ENCODE measurements at regions not wholly inside any gene's neighbourhood (a gene's known extent, or its start where the extent isn't known, plus 50 kb on each side); places are given as distances from the start of the nearest gene placed in this dataset.

DNA sequence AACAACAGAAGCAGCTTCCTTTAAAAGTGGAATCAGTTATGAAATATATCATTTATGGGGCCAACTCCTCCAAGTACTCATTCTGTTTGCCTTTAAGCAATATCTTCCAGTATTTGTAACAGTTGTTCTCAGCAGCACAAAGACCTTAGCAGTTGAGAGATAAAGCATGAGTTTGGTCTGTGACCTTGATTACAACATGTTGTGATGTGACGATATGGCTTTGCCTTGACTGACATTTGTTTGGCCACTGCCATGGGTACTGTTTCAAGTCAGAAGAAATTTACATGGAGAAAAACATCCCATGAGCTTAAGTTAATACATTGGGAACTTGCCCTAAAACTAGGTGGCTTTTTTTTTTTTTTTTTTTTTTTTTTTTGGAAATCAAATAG is 175.1 kb upstream of the KBTBD8 start:
- Histone ChIP-seq H3K4me3 (ENCODE audit: extremely low read depth in 1 of 4, insufficient read depth in 2 of 4, low read depth in 3 of 4, low read length in 4 of 4) (no peak overlapping the region), H4K91ac (replicated peaks; ENCODE audit: insufficient read length, low read length) (no peak overlapping the region), H2AK5ac (ENCODE audit: low read depth, low read length) (no peak overlapping the region), H3K14ac (ENCODE audit: insufficient read length) (no peak overlapping the region), H2BK120ac (replicated peaks; ENCODE audit: low read depth, low read length) (no peak overlapping the region), H2BK12ac (ENCODE audit: low read depth, low read length) (no peak overlapping the region), H2AFZ (ENCODE audit: low read length) (no peak overlapping the region), H3K4me1 (replicated peaks in 1 of 4; ENCODE audit: control insufficient read depth in 3 of 4, insufficient read depth in 4 of 4, low read length in 3 of 4) (peaks cover 0 to 9% (median 5%) of the 10 kb centered on the region in 4 experiments; a peak in 5 of 7 replicates), H4K5ac (ENCODE audit: insufficient read length, low read depth, low read length) (no peak overlapping the region), H3K23me2 (ENCODE audit: low read depth, low read length) (no peaks in the 10 kb centered on the region), H3K18ac (ENCODE audit: extremely low read depth, low read length) (no peak overlapping the region), H3K79me1 (ENCODE audit: low read depth, low read length) (no peaks in the 10 kb centered on the region; the same call in 1 of the 2 replicates), H3K27me3 (replicated peaks in 1 of 4; ENCODE audit: control insufficient read depth in 3 of 4, extremely low read depth in 1 of 4, insufficient read depth in 3 of 4, low read length in 3 of 4) (no peaks in the 10 kb centered on the region), H3K27ac (ENCODE audit: low read depth, low read length) (no peak overlapping the region), H3K9me3 (ENCODE audit: insufficient read depth in 2 of 2, low read depth in 1 of 2, low read length in 1 of 2) (no peaks in the 10 kb centered on the region), H3K56ac (replicated peaks; ENCODE audit: insufficient read length, low read depth, low read length) (no peak overlapping the region), H3K36me3 (ENCODE audit: control insufficient read depth in 2 of 4, insufficient read depth in 4 of 4, low read length in 3 of 4) (no peaks in the 10 kb centered on the region), H3K23ac (ENCODE audit: insufficient read length) (no peak overlapping the region), H2BK20ac (ENCODE audit: low read length) (no peak overlapping the region), H3K4ac (replicated peaks; ENCODE audit: insufficient read length, low read depth, low read length) (no peak overlapping the region), H3K4me2 (ENCODE audit: insufficient read depth in 1 of 2, low read depth in 2 of 2, low read length in 2 of 2) (no peak overlapping the region), H4K8ac (ENCODE audit: extremely low read depth, insufficient read depth, low read length) (no peak overlapping the region), H2BK5ac (ENCODE audit: low read depth, low read length) (no peak overlapping the region), H2BK15ac (ENCODE audit: low read length) (no peak overlapping the region), H3K79me2 (ENCODE audit: control insufficient read depth in 1 of 2, insufficient read depth in 2 of 2, low read length in 2 of 2) (no peaks in the 10 kb centered on the region), H3K9ac (replicated peaks in 1 of 4; ENCODE audit: extremely low read depth in 1 of 4, low read depth in 3 of 4, low read length in 3 of 4) (no peak overlapping the region), H4K20me1 (replicated peaks in 1 of 2; ENCODE audit: control insufficient read depth in 1 of 2, insufficient read depth in 2 of 2, low read length in 2 of 2) (no peaks in the 10 kb centered on the region)
- DNase-seq (ENCODE audit: low read depth in 1 of 2, low spot score in 2 of 2) (no peak), FAIRE-seq (no peak)
- WGBS, 2 experiments (ENCODE audit: extremely low coverage in 1 of 2, insufficient coverage in 1 of 2, insufficient read length in 1 of 2, insufficient replicate concordance in 2 of 2, low coverage in 1 of 2, low lambda C conversion rate in 2 of 2, missing lambda C conversion rate in 1 of 2), result 92% methylated on average over 1 of the region's 1 CpG; no CpG with 5 or more reads in 1 of the 2 experiments
- POLR2A ChIA-PET (ENCODE audit: partially characterized antibody), result no interaction called here
- TF ChIP-seq TCF12 (IDR thresholded peaks at IDR 0.05; ENCODE audit: low read depth, low read length) (no peak), SIN3A (conservative IDR thresholded peaks at IDR 0.05 in 1 of 2, IDR thresholded peaks at IDR 0.05 in 1 of 2; ENCODE audit: low read depth in 1 of 2, low read length in 2 of 2) (no peak), EGR1 (IDR thresholded peaks at IDR 0.05; ENCODE audit: borderline replicate concordance, low read depth, low read length) (no peak), CEBPB (IDR thresholded peaks at IDR 0.05; ENCODE audit: low read depth, low read length) (no peak), GTF2F1 (IDR thresholded peaks at IDR 0.05; ENCODE audit: borderline replicate concordance, low read depth, low read length) (no peak), SUZ12 (IDR thresholded peaks at IDR 0.05; ENCODE audit: low read length) (no peak), HDAC2 (IDR thresholded peaks at IDR 0.05; ENCODE audit: borderline replicate concordance in 1 of 2, low read depth in 2 of 2, low read length in 2 of 2) (no peak), SIX5 (IDR thresholded peaks at IDR 0.05; ENCODE audit: low read depth, low read length) (no peak), RBBP5 (IDR thresholded peaks at IDR 0.05; ENCODE audit: borderline replicate concordance, low read depth, low read length) (no peak), POLR2AphosphoS5 (IDR thresholded peaks at IDR 0.05; ENCODE audit: low read depth, low read length) (no peak), KDM1A (IDR thresholded peaks at IDR 0.05; ENCODE audit: borderline replicate concordance, low read length) (no peak), SP4 (IDR thresholded peaks at IDR 0.05; ENCODE audit: low read length) (no peak)
- TF ChIP-seq, protein P1, sequence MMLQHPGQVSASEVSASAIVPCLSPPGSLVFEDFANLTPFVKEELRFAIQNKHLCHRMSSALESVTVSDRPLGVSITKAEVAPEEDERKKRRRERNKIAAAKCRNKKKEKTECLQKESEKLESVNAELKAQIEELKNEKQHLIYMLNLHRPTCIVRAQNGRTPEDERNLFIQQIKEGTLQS (IDR thresholded peaks at IDR 0.05; ENCODE audit: insufficient read depth, low read depth, low read length), result no peak
- TF ChIP-seq, protein P2, sequence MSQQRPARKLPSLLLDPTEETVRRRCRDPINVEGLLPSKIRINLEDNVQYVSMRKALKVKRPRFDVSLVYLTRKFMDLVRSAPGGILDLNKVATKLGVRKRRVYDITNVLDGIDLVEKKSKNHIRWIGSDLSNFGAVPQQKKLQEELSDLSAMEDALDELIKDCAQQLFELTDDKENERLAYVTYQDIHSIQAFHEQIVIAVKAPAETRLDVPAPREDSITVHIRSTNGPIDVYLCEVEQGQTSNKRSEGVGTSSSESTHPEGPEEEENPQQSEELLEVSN (IDR thresholded peaks at IDR 0.05), result no peak
- CTCF ChIA-PET (ENCODE audit: partially characterized antibody), result interaction anchor here (0.7 to 3.7 kb wide), 27 partner anchors 8 to 569 kb away, joined by 3 to 42 read pairs (median 4); no protein-coding TSS in a partner anchor

Data from H1 (cell line).